NB4 (cell line): ENCODE measurements at regions not wholly inside any gene's neighbourhood (a gene's known extent, or its start where the extent isn't known, plus 50 kb on each side); places are given as distances from the start of the nearest gene placed in this dataset.
"Not testable (repeated sequence)": the region's sequence is repeated elsewhere in the genome, so short reads cannot be mapped to it uniquely, and the experiment has no call there.

Experiments used
- CTCF ChIP-seq: IDR thresholded peaks from one replicate; pipeline ENCODE4 v1.5.1; 2012; ENCODE audit warnings: low read depth, low read length
- TF ChIP-seq, protein P1 (sequence below): IDR thresholded peaks from 2 replicates; pipeline ENCODE4 v1.6.1; 2011; ENCODE audit warnings: low read depth, low read length

GRCh38 chr5:124526079-124526478 is 220.4 kb downstream of the ZNF608 start:
- not testable (repeated sequence) for TF ChIP-seq CTCF
- TF ChIP-seq, protein P1, sequence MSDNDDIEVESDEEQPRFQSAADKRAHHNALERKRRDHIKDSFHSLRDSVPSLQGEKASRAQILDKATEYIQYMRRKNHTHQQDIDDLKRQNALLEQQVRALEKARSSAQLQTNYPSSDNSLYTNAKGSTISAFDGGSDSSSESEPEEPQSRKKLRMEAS: not testable (repeated sequence)
